ENCODE measurements at regions not wholly inside any gene's neighbourhood (a gene's known extent, or its start where the extent isn't known, plus 50 kb on each side); places are given as distances from the start of the nearest gene placed in this dataset.

- TF ChIP-seq REPIN1 (CRISPR knock-in tag; IDR thresholded peaks at IDR 0.05; ENCODE audit: borderline replicate concordance, low read depth) (no peak), ZNF260 (CRISPR knock-in tag; IDR thresholded peaks at IDR 0.05; ENCODE audit: borderline replicate concordance, low read depth) (no peak), ZNF331 (CRISPR knock-in tag; IDR thresholded peaks at IDR 0.05) (no peak), SIX4 (CRISPR knock-in tag; IDR thresholded peaks at IDR 0.05) (no peak), HMG20A (CRISPR knock-in tag; IDR thresholded peaks at IDR 0.05; ENCODE audit: borderline replicate concordance) (0 out of 2 replicates have a peak, but pooled peaks have one; percentile 12), NR2F1 (CRISPR knock-in tag; IDR thresholded peaks at IDR 0.05) (peak; percentile 17 to 36; a peak in 1 of 4 replicates), FOXP1 (IDR thresholded peaks at IDR 0.05) (no peak), FOXP1 (CRISPR knock-in tag; IDR thresholded peaks at IDR 0.05) (no peak), NR2F2 (IDR thresholded peaks at IDR 0.05; ENCODE audit: borderline replicate concordance, low read depth) (0 out of 2 replicates have a peak, but pooled peaks have one; percentile 18), ZNF7 (CRISPR knock-in tag; IDR thresholded peaks at IDR 0.05) (no peak), HNRNPL (IDR thresholded peaks at IDR 0.05; ENCODE audit: low read depth, low read length) (0 out of 2 replicates have a peak, but pooled peaks have one; percentile 45), SRSF1 (optimal IDR thresholded peaks at IDR 0.05; ENCODE audit: low read depth, low read length) (no peak), XRCC5 (optimal IDR thresholded peaks at IDR 0.05; ENCODE audit: low read length) (peak; percentile 15), ONECUT2 (CRISPR knock-in tag; IDR thresholded peaks at IDR 0.05) (no peak), GLMP (CRISPR knock-in tag; IDR thresholded peaks at IDR 0.05; ENCODE audit: borderline replicate concordance) (no peak), ZFP90 (CRISPR knock-in tag; IDR thresholded peaks at IDR 0.05; ENCODE audit: borderline replicate concordance) (no peak), KIAA2018 (CRISPR knock-in tag; IDR thresholded peaks at IDR 0.05; ENCODE audit: borderline replicate concordance) (no peak), HDAC6 (IDR thresholded peaks at IDR 0.05; ENCODE audit: low read depth, low read length) (no peak), CEBPB (IDR thresholded peaks at IDR 0.05; ENCODE audit: borderline replicate concordance, low read depth, low read length) (peak; percentile 93), MXD1 (CRISPR knock-in tag; IDR thresholded peaks at IDR 0.05) (no peak)
These were observed 153.2 kb downstream of the MACROH2A1 start (continued) for GRCh38 chr5:135245521-135246499.

Data from HepG2 (cell line).